IMR-90 (cell line): ENCODE measurements at regions not wholly inside any gene's neighbourhood (a gene's known extent, or its start where the extent isn't known, plus 50 kb on each side); places are given as distances from the start of the nearest gene placed in this dataset.

Experiments
- CEBPB ChIP-seq: IDR thresholded peaks from 2 replicates; pipeline ENCODE4 v1.6.1; 2012; ENCODE audit warnings: low read depth, low read length, improper control_type of control experiment
- CHD1 ChIP-seq: IDR thresholded peaks from 2 replicates; pipeline ENCODE4 v1.6.1; 2012; ENCODE audit warnings: low read depth, low read length, improper control_type of control experiment
- FOS ChIP-seq: fragments of 150-350 bp; IDR thresholded peaks from 2 replicates; pipeline ENCODE4 v1.6.1; 2016; ENCODE audit warnings: low read depth, low read length
- MAFK ChIP-seq: IDR thresholded peaks from 2 replicates; pipeline ENCODE4 v1.6.1; 2012; ENCODE audit warnings: low read depth, low read length, improper control_type of control experiment
- POLR2A ChIP-seq: IDR thresholded peaks from 2 replicates; pipeline ENCODE4 v1.6.1; 2012; ENCODE audit warnings: mild to moderate bottlenecking, low read depth, low read length
- RFX5 ChIP-seq: IDR thresholded peaks from 2 replicates; pipeline ENCODE4 v1.8.0; 2012; ENCODE audit warnings: low read depth, mild to moderate bottlenecking, low read length, moderate library complexity
- SMC3 ChIP-seq: fragments of 150-350 bp; IDR thresholded peaks from 2 replicates; pipeline ENCODE4 v1.6.1; 2016; ENCODE audit warnings: low read depth, mild to moderate bottlenecking, antibody characterized with exemption, low read length, moderate library complexity
- TF ChIP-seq, protein P1 (sequence below): conservative IDR thresholded peaks from 2 replicates; pipeline ENCODE4 v1.5.1; 2012; ENCODE audit warnings: mild to moderate bottlenecking, low read depth, low read length, improper control_type of control experiment
- TF ChIP-seq, protein P2 (sequence below): fragments of 150-350 bp; IDR thresholded peaks from 2 replicates; pipeline ENCODE4 v1.6.1; 2016; ENCODE audit warnings: low read depth, mild to moderate bottlenecking, low read length, moderate library complexity, borderline replicate concordance

DNA sequence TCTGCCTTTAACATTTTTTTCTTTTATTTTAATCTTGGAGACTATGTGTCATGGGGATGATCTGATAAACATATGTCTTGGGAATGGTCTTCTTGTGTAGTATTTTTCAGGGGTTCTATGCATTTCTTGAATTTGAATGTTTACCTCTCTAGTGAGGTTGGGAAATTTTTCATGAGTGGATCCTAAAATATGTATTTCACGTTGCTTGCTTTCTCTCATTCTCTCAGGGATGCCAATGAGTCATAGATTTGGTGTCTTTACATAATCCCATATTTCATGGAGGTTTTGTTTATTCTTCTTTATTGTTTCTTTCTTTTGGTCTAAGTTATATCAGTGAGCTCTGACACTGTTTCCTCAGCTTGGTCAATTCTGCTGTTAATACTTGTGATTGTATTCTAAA, 1237.2 kb downstream of the PLA2G4A start:
- TF ChIP-seq FOS, result peak; percentile 49
- no peak for TF ChIP-seq POLR2A
- no peak for TF ChIP-seq RFX5
- TF ChIP-seq, protein P1, sequence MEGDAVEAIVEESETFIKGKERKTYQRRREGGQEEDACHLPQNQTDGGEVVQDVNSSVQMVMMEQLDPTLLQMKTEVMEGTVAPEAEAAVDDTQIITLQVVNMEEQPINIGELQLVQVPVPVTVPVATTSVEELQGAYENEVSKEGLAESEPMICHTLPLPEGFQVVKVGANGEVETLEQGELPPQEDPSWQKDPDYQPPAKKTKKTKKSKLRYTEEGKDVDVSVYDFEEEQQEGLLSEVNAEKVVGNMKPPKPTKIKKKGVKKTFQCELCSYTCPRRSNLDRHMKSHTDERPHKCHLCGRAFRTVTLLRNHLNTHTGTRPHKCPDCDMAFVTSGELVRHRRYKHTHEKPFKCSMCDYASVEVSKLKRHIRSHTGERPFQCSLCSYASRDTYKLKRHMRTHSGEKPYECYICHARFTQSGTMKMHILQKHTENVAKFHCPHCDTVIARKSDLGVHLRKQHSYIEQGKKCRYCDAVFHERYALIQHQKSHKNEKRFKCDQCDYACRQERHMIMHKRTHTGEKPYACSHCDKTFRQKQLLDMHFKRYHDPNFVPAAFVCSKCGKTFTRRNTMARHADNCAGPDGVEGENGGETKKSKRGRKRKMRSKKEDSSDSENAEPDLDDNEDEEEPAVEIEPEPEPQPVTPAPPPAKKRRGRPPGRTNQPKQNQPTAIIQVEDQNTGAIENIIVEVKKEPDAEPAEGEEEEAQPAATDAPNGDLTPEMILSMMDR, result no peak
- no peak for TF ChIP-seq CHD1
- TF ChIP-seq CEBPB, result peak; percentile 62
- no peak for TF ChIP-seq MAFK
- no peak for TF ChIP-seq SMC3
- TF ChIP-seq, protein P2, sequence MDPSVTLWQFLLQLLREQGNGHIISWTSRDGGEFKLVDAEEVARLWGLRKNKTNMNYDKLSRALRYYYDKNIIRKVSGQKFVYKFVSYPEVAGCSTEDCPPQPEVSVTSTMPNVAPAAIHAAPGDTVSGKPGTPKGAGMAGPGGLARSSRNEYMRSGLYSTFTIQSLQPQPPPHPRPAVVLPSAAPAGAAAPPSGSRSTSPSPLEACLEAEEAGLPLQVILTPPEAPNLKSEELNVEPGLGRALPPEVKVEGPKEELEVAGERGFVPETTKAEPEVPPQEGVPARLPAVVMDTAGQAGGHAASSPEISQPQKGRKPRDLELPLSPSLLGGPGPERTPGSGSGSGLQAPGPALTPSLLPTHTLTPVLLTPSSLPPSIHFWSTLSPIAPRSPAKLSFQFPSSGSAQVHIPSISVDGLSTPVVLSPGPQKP, result no peak
